SK-N-SH (cell line): ENCODE measurements at regions not wholly inside any gene's neighbourhood (a gene's known extent, or its start where the extent isn't known, plus 50 kb on each side); places are given as distances from the start of the nearest gene placed in this dataset.

Experiments used
- CTCF ChIA-PET: fragments of 300-600, 350-600 bp; formaldehyde crosslinking; extraction: SDS; loops from one replicate; lab custom pipeline; 2021; lab: Yijun Ruan, JAX
- POLR2A ChIA-PET: fragments of 350-600 bp; sonication (Branson Sonifier 250); formaldehyde crosslinking; extraction: SDS; loops from one replicate; lab custom pipeline; 2020; ENCODE audit warnings: antibody characterized with exemption, inconsistent platforms; lab: Yijun Ruan, JAX
- DNase-seq: peaks from one replicate; pipeline ENCODE4 v3.0.0; 2012
- H2AFZ ChIP-seq: fragments of 200-600 bp; sonication (generic); 2 replicates; pipeline ENCODE4 v1.8.1; 2016; ENCODE audit warnings: antibody characterized with exemption, mild to moderate bottlenecking, low read depth
- H3F3A ChIP-seq: fragments of 200-600 bp; sonication (generic); replicated peaks from 2 replicates; pipeline ENCODE3; 2016; ENCODE audit warnings: antibody characterized with exemption, mild to moderate bottlenecking; ENCODE audit not compliant: insufficient read depth
- H3K27ac ChIP-seq, 2 experiments: fragments of 200-500 bp in 1 of 2; fragments of 200-600 bp in 1 of 2; sonication (Bioruptor generic) in 1 of 2; sonication (generic), shearing (Covaris generic) in 1 of 2; 2 replicates each; pipeline versions ENCODE4 v1.5.1 to v1.6.1; 2014 to 2016; ENCODE audit warnings: low read depth in 2 of 2, inconsistent platforms in 1 of 2, low read length in 1 of 2, mild to moderate bottlenecking in 1 of 2, mixed read lengths in 1 of 2
- H3K27me3 ChIP-seq: fragments of 200-600 bp; sonication (generic), shearing (Covaris generic); 2 replicates; pipeline ENCODE4 v1.6.1; 2016; ENCODE audit warnings: mixed run types; ENCODE audit not compliant: insufficient read depth
- H3K36me3 ChIP-seq, 2 experiments: fragments of 200-500 bp in 1 of 2; fragments of 200-600 bp in 1 of 2; sonication (Bioruptor generic) in 1 of 2; sonication (generic) in 1 of 2; replicated peaks in 1 of 2; 2 replicates each; pipeline versions ENCODE3 to v1.5.1; 2014 to 2016; ENCODE audit warnings: low read length in 1 of 2, mild to moderate bottlenecking in 1 of 2; ENCODE audit not compliant: insufficient read depth in 2 of 2, control insufficient read depth in 1 of 2
- H3K4me1 ChIP-seq, 2 experiments: fragments of 200-500 bp in 1 of 2; fragments of 200-600 bp in 1 of 2; sonication (Bioruptor generic) in 1 of 2; sonication (generic), shearing (Covaris generic) in 1 of 2; 2 replicates each; pipeline versions ENCODE4 v1.5.1 to v1.6.1; 2014 to 2016; ENCODE audit warnings: low read depth in 1 of 2, low read length in 1 of 2, mixed run types in 1 of 2; ENCODE audit not compliant: insufficient read depth in 2 of 2, control insufficient read depth in 1 of 2
- H3K4me2 ChIP-seq: fragments of 200-600 bp; sonication (generic), shearing (Covaris generic); 2 replicates; pipeline ENCODE4 v1.6.1; 2017; ENCODE audit warnings: mixed run types
- H3K4me3 ChIP-seq, 2 experiments: fragments of 200-500 bp in 1 of 2; fragments of 200-600 bp in 1 of 2; sonication (Bioruptor generic) in 1 of 2; sonication (generic), shearing (Covaris generic) in 1 of 2; 2 replicates each; pipeline versions ENCODE4 v1.5.1 to v1.8.1; 2014 to 2016; ENCODE audit warnings: low read depth in 2 of 2, inconsistent platforms in 1 of 2, low read length in 1 of 2, mild to moderate bottlenecking in 1 of 2, mixed read lengths in 1 of 2, moderate library complexity in 1 of 2
- H3K79me2 ChIP-seq: fragments of 200-600 bp; sonication (generic); 2 replicates; pipeline ENCODE4 v1.8.1; 2017; ENCODE audit warnings: mild to moderate bottlenecking; ENCODE audit not compliant: insufficient read depth
- H3K9ac ChIP-seq: fragments of 200-600 bp; sonication (generic); 2 replicates; pipeline ENCODE4 v1.6.1; 2017; ENCODE audit warnings: mixed run types
- H3K9me2 ChIP-seq: fragments of 200-600 bp; sonication (generic); 2 replicates; pipeline ENCODE4 v1.6.1; 2017; ENCODE audit warnings: mixed run types
- H3K9me3 ChIP-seq: fragments of 200-600 bp; sonication (generic); 2 replicates; pipeline ENCODE4 v1.6.1; 2017; ENCODE audit warnings: mixed run types, mild to moderate bottlenecking, moderate library complexity
- H4K20me1 ChIP-seq: fragments of 200-600 bp; sonication (generic); 2 replicates; pipeline ENCODE4 v1.6.1; 2017; ENCODE audit warnings: mild to moderate bottlenecking, mixed run types; ENCODE audit not compliant: insufficient read depth
- FOXJ3 ChIP-seq: sonication (generic); formaldehyde crosslinking; IDR thresholded peaks from 2 replicates; pipeline ENCODE4 v1.5.1; 2020; ENCODE audit warnings: mild to moderate bottlenecking, missing genetic modification reagents
- FOXM1 ChIP-seq: IDR thresholded peaks from 2 replicates; pipeline ENCODE4 v1.4.0; 2012; ENCODE audit warnings: low read depth, mild to moderate bottlenecking
- GABPA ChIP-seq: IDR thresholded peaks from 2 replicates; pipeline ENCODE4 v1.4.0; 2012; ENCODE audit warnings: low read depth, mild to moderate bottlenecking
- GATA2 ChIP-seq: sonication (generic); formaldehyde crosslinking; IDR thresholded peaks from 2 replicates; pipeline ENCODE4 v1.5.0; 2020; ENCODE audit warnings: mild to moderate bottlenecking, missing genetic modification reagents
- JUND ChIP-seq: IDR thresholded peaks from 2 replicates; pipeline ENCODE4 v1.4.0; 2012
- MEF2A ChIP-seq: IDR thresholded peaks from 2 replicates; pipeline ENCODE4 v1.4.0; 2012; ENCODE audit warnings: low read depth, borderline replicate concordance
- RAD21 ChIP-seq: IDR thresholded peaks from 2 replicates; pipeline ENCODE4 v1.6.1; 2012; ENCODE audit warnings: mild to moderate bottlenecking, low read length
- SIN3A ChIP-seq: IDR thresholded peaks from 2 replicates; pipeline ENCODE4 v1.6.1; 2012; ENCODE audit warnings: low read depth, mild to moderate bottlenecking, low read length, moderate library complexity, borderline replicate concordance
- WGBS: methylation state at CpG from one replicate; pipeline ENCODE4 v1.1.6; 2017; ENCODE audit warnings: low lambda C conversion rate; 5-methylcytosine and 5-hydroxymethylcytosine counted together
- TF ChIP-seq, protein P1 (sequence below): IDR thresholded peaks from 2 replicates; pipeline ENCODE4 v1.4.0; 2012; ENCODE audit warnings: low read depth, borderline replicate concordance
- TF ChIP-seq, protein P2 (sequence below): IDR thresholded peaks from 2 replicates; pipeline ENCODE4 v1.4.0; 2012; ENCODE audit warnings: low read depth
- TF ChIP-seq, protein P3 (sequence below): IDR thresholded peaks from 2 replicates; pipeline ENCODE4 v1.6.1; 2012; ENCODE audit warnings: mild to moderate bottlenecking, low read depth, low read length, moderate library complexity
- TF ChIP-seq, protein P4 (sequence below): IDR thresholded peaks from 2 replicates; pipeline ENCODE4 v1.4.0; 2012; ENCODE audit warnings: low read depth, borderline replicate concordance

DNA sequence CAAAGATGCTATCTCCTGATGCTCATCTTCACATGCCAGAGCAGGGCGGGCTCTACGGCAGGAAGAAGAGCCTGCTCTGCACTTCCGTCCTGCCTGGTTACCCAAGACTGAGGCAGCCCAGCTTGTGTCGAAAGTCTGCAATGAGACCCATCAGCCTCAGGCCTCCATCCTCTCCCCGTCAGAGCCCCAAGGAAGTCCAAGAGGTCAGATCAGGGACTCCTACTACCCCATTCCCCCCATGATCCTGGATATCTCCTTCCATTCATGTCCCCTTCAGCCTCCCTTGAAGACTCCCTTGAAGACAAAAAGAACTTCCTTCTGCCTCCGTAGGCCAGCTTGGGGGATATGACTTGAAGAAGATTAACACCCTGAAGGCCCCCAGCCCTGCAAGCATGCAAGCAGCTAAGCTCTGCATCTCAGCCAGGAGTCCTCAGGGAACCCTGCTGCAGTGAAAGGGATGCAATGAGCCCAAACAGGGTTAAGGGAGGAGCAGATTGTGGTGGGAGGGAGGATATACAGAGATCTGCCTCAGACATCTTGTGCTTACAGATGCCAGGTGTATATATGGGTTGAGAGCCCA lies 85.6 kb downstream of the TRIM29 start:
- POLR2A ChIA-PET = no interaction called here
- H3K4me1 ChIP-seq = no peaks in the 10 kb centered on the region; a peak in 1 of 4 replicates
- H3K4me2 ChIP-seq = no peak overlapping the region
- CTCF ChIA-PET = interaction anchor here (1.4 kb wide), 1 partner anchor 16 kb away, joined by 3 read pairs; no protein-coding TSS in a partner anchor
- H2AFZ ChIP-seq = no peak overlapping the region
- no peak for DNase-seq
- no peak overlapping the region for H3K9ac ChIP-seq
- H3K27me3 ChIP-seq = no peaks in the 10 kb centered on the region
- WGBS = 41% methylated on average over 6 of the region's 6 CpGs
- H3K36me3 ChIP-seq = no peaks in the 10 kb centered on the region
- no peaks in the 10 kb centered on the region for H3K9me2 ChIP-seq
- TF ChIP-seq JUND (no peak), RAD21 (no peak), GABPA (no peak), MEF2A (no peak), SIN3A (no peak), GATA2 (CRISPR knock-in tag) (no peak), FOXJ3 (CRISPR knock-in tag) (no peak), FOXM1 (no peak)
- TF ChIP-seq, protein P1, sequence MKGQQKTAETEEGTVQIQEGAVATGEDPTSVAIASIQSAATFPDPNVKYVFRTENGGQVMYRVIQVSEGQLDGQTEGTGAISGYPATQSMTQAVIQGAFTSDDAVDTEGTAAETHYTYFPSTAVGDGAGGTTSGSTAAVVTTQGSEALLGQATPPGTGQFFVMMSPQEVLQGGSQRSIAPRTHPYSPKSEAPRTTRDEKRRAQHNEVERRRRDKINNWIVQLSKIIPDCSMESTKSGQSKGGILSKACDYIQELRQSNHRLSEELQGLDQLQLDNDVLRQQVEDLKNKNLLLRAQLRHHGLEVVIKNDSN = no peak
- TF ChIP-seq, protein P2, sequence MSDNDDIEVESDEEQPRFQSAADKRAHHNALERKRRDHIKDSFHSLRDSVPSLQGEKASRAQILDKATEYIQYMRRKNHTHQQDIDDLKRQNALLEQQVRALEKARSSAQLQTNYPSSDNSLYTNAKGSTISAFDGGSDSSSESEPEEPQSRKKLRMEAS = no peak
- TF ChIP-seq, protein P3, sequence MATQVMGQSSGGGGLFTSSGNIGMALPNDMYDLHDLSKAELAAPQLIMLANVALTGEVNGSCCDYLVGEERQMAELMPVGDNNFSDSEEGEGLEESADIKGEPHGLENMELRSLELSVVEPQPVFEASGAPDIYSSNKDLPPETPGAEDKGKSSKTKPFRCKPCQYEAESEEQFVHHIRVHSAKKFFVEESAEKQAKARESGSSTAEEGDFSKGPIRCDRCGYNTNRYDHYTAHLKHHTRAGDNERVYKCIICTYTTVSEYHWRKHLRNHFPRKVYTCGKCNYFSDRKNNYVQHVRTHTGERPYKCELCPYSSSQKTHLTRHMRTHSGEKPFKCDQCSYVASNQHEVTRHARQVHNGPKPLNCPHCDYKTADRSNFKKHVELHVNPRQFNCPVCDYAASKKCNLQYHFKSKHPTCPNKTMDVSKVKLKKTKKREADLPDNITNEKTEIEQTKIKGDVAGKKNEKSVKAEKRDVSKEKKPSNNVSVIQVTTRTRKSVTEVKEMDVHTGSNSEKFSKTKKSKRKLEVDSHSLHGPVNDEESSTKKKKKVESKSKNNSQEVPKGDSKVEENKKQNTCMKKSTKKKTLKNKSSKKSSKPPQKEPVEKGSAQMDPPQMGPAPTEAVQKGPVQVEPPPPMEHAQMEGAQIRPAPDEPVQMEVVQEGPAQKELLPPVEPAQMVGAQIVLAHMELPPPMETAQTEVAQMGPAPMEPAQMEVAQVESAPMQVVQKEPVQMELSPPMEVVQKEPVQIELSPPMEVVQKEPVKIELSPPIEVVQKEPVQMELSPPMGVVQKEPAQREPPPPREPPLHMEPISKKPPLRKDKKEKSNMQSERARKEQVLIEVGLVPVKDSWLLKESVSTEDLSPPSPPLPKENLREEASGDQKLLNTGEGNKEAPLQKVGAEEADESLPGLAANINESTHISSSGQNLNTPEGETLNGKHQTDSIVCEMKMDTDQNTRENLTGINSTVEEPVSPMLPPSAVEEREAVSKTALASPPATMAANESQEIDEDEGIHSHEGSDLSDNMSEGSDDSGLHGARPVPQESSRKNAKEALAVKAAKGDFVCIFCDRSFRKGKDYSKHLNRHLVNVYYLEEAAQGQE = no peak
- TF ChIP-seq, protein P4, sequence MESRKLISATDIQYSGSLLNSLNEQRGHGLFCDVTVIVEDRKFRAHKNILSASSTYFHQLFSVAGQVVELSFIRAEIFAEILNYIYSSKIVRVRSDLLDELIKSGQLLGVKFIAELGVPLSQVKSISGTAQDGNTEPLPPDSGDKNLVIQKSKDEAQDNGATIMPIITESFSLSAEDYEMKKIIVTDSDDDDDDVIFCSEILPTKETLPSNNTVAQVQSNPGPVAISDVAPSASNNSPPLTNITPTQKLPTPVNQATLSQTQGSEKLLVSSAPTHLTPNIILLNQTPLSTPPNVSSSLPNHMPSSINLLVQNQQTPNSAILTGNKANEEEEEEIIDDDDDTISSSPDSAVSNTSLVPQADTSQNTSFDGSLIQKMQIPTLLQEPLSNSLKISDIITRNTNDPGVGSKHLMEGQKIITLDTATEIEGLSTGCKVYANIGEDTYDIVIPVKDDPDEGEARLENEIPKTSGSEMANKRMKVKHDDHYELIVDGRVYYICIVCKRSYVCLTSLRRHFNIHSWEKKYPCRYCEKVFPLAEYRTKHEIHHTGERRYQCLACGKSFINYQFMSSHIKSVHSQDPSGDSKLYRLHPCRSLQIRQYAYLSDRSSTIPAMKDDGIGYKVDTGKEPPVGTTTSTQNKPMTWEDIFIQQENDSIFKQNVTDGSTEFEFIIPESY = no peak
- TF ChIP-seq, all 33 proteins: peak for 0
- Histone ChIP-seq H3K27ac (no peak overlapping the region), H3K79me2 (no peaks in the 10 kb centered on the region), H3K9me3 (no peaks in the 10 kb centered on the region; the same call in 1 of the 2 replicates), H3F3A (no peaks in the 10 kb centered on the region), H4K20me1 (no peaks in the 10 kb centered on the region), H3K4me3 (no peak overlapping the region)
